ENCODE measurements at regions not wholly inside any gene's neighbourhood (a gene's known extent, or its start where the extent isn't known, plus 50 kb on each side); places are given as distances from the start of the nearest gene placed in this dataset.
A peak's percentile ranks its signal among the peaks of the same experiment; 100 is the strongest.

GRCh38 chr13:24076636-24077035 is 83.9 kb upstream of the SPATA13 start:
- Histone ChIP-seq H3K18ac (ENCODE audit: insufficient read length, low read depth, low read length) (no peak overlapping the region), H2BK12ac (ENCODE audit: insufficient read length, low read depth, low read length) (no peak overlapping the region), H3K4me2 (ENCODE audit: insufficient read depth, insufficient read length, low read length) (no peak overlapping the region), H3K23ac (ENCODE audit: insufficient read length, low read depth, low read length) (no peak overlapping the region), H2BK20ac (ENCODE audit: low read depth, low read length, poor library complexity, severe bottlenecking) (no peak overlapping the region), H3K4me1 (ENCODE audit: insufficient read depth, low read length) (peaks cover 5% of the 10 kb centered on the region; the same call in 1 of the 2 replicates), H2AK5ac (ENCODE audit: insufficient read length, low read length) (no peak overlapping the region), H4K91ac (ENCODE audit: insufficient read length, low read depth, low read length) (no peak overlapping the region), H3K27me3 (ENCODE audit: insufficient read depth, low read length) (0 out of 2 replicates have a peak, but pooled peaks cover 2% of the 10 kb centered on the region), H2BK120ac (ENCODE audit: low read depth, low read length, poor library complexity, severe bottlenecking) (no peak overlapping the region), H3K9ac (ENCODE audit: extremely low read depth, insufficient read length, low read length) (no peak overlapping the region), H3K4ac (ENCODE audit: low read depth, low read length) (no peak overlapping the region), H3K23me2 (ENCODE audit: insufficient read length, low read depth, low read length, poor library complexity, severe bottlenecking) (no peaks in the 10 kb centered on the region), H3K56ac (ENCODE audit: insufficient read length, low read depth, low read length) (no peak overlapping the region), H3K14ac (ENCODE audit: insufficient read depth, low read length) (peak overlapping the region; percentile 63; the same call in 1 of the 2 replicates), H3T11ph (ENCODE audit: low read length) (no peak overlapping the region), H4K8ac (replicated peaks; ENCODE audit: insufficient read length, low read depth, low read length) (no peak overlapping the region), H3K27ac (ENCODE audit: insufficient read length, low read depth, low read length) (no peak overlapping the region), H4K5ac (ENCODE audit: insufficient read length, low read depth, low read length) (no peak overlapping the region), H4K20me1 (ENCODE audit: control insufficient read depth, insufficient read depth, insufficient read length) (no peaks in the 10 kb centered on the region), H2BK15ac (ENCODE audit: low read depth, low read length) (no peak overlapping the region), H3K79me1 (ENCODE audit: insufficient read depth, low read depth, low read length, poor library complexity, severe bottlenecking) (no peaks in the 10 kb centered on the region), H3K79me2 (ENCODE audit: insufficient read depth, low read length) (no peaks in the 10 kb centered on the region), H2BK5ac (ENCODE audit: insufficient read length, low read length) (no peak overlapping the region), H3K9me3 (ENCODE audit: control insufficient read depth, low read depth, low read length) (no peaks in the 10 kb centered on the region), H2AFZ (ENCODE audit: low read length) (no peak overlapping the region)
- H3K36me3 Mint-ChIP-seq (ENCODE audit: insufficient read depth in 1 of 3, low read depth in 3 of 3): no peaks in the 10 kb centered on the region
- peaks cover 13 to 19% of the 10 kb centered on the region in 2 experiments for H3K4me1 Mint-ChIP-seq
- H3K4me3 Mint-ChIP-seq: no peak overlapping the region
- no peaks in the 10 kb centered on the region for H3K9me3 Mint-ChIP-seq
- peak overlapping the region; percentile 17 to 71 (median 44); a peak in 3 of 7 replicates for H3K27ac Mint-ChIP-seq
- TF ChIP-seq, protein P1, sequence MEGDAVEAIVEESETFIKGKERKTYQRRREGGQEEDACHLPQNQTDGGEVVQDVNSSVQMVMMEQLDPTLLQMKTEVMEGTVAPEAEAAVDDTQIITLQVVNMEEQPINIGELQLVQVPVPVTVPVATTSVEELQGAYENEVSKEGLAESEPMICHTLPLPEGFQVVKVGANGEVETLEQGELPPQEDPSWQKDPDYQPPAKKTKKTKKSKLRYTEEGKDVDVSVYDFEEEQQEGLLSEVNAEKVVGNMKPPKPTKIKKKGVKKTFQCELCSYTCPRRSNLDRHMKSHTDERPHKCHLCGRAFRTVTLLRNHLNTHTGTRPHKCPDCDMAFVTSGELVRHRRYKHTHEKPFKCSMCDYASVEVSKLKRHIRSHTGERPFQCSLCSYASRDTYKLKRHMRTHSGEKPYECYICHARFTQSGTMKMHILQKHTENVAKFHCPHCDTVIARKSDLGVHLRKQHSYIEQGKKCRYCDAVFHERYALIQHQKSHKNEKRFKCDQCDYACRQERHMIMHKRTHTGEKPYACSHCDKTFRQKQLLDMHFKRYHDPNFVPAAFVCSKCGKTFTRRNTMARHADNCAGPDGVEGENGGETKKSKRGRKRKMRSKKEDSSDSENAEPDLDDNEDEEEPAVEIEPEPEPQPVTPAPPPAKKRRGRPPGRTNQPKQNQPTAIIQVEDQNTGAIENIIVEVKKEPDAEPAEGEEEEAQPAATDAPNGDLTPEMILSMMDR (conservative IDR thresholded peaks at IDR 0.05): no peak
- no peak for DNase-seq
- no peaks in the 10 kb centered on the region; the same call in 1 of the 2 replicates for H3K27me3 Mint-ChIP-seq (ENCODE audit: low read depth)
- no CpG with 5 or more reads among the region's 8 CpGs for WGBS (ENCODE audit: extremely low coverage, insufficient read length, low lambda C conversion rate)
